GM18508 (cell line): ENCODE measurements at regions not wholly inside any gene's neighbourhood (a gene's known extent, or its start where the extent isn't known, plus 50 kb on each side); places are given as distances from the start of the nearest gene placed in this dataset.
A peak's percentile ranks its signal among the peaks of the same experiment; 100 is the strongest.
"Not testable (repeated sequence)": the region's sequence is repeated elsewhere in the genome, so short reads cannot be mapped to it uniquely, and the experiment has no call there.

Source experiments
- ATAC-seq: cut with Tn5 transposase; IDR thresholded peaks from one replicate; pipeline ENCODE4 v1.9.1; 2021; ENCODE audit warnings: moderate number of reproducible peaks; ENCODE audit not compliant: insufficient read depth, unreplicated experiment

DNA sequence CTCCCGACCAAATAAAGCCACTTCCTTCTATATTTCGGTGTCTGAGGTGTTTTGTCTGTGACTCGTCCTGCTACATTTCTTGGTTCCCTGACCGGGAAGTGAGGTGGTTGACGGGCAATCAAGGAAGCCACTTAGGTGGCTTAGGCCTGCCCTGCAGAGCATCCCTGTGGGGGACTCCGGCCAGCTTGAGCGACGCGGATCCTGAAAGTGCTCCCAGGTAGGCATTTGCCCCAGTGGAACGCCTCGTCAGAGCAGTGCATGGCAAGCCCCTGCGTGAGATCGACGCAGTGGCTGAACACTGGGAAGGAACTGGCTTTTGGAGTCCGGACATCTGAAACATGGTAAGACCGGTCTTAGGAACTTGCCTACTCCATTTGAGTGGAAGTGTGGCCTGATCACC, 157.2 kb upstream of the COX7C start:
- no peak for ATAC-seq

DNA sequence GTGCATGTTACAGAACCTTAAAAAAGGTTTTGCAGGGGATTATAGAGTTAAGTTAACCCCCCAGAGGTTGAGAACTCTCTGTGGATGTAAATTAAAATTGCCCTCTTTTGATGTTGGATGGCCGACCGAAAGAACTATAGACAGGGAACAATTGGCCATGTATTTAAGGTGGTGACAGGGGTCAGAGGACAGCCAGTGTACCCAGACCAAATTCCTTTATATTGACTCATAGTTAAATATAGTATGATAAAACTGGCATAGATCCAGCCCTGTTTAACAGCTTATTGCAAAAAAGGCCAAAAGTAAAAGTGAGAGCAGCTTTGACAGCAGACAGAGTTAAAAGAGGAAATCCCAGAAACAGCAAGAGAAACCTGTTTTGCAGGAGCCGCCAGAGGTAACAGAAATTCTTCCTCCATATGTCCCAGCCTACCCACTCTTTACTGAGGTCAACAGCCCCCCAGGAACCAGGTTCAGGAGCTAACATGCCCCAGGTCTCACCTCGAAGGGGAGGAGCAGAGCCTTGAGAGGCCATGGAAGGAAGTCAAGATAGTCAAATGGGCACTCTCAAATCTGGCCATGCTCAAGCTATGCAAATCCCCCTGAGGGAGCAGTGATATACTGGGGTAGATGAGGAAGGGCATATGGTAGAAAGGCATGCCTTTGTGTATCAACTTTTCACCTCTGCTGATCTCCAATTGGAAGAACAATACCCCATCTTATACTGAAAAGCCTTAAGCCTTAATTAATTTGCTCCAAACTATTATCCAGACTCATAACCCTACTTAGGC, 156.4 kb upstream of the COX7C start:
- no peak for ATAC-seq

DNA sequence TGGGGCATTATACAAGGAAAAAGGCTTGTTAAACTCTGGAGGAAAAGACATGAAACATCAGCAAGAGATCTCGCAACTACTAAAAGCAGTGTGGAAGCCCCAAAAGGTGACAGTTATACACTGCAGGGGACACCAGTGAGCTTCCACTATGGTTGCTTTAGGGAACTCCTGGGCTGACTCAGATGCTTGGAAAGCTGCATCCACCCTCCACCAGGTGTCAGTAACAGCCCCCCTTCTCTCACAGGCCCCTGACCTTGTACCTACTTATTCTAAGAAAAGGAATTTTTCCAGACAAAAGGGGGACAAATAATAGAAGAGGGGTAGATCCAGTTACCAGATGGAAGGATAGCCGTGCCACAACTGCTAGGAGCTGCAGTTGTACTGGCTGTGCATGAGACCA, 154.4 kb upstream of the COX7C start:
- no peak for ATAC-seq

DNA sequence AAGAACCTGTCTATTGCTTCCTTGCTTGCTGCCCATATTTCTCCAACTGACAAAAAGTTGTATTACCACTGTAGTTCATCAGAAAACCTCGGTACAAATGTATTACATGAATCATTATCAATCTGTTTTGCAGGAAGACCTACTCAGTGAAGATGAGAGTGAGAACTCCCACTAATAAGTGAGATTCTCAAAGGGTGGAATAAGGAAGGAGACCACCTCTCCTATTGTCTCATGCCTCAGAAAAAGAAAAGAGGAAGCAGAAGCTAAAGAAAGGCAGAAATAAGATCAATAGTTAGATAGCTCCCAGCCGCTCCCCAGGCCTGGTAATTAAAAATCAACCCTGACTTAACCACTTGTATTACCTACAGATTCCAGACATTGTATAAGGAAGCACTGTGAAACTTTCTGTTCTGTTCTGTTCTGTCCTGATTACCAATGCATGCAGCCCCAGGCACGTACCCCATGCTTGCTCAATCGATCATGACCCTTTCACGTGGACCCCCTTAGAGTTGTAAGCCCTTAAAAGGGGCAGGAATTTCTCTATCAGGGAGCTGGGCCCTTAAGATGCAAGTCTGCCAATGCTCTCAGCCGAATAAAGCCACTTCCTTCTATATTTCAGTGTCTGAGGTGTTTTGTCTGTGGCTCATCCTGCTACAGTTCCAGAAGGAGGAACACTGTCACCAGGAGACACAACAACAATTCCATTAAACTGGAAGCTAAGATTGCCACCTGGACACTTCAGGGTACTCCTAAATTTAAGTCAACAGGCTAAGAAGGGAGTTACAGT, 152.5 kb upstream of the COX7C start:
- no peak for ATAC-seq

DNA sequence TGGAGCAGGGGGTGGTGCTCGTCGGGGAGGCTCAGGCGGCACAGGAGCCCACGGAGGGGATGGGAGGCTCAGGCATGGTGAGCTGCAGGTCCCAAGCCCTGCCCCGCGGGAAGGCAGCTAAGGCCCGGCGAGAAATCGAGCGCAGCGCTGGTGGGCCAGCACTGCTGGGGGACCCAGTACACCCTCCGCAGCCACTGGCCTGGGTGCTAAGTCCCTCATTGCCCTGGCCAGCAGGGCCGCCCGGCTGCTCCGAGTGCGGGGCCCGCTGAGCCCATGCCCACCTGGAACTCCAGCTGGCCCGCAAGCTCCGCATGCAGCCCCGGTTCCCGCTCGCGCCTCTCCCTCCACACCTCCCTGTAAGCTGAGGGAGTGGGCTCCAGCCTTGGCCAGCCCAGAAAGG, 151.0 kb upstream of the COX7C start:
- not testable (repeated sequence) for ATAC-seq

DNA sequence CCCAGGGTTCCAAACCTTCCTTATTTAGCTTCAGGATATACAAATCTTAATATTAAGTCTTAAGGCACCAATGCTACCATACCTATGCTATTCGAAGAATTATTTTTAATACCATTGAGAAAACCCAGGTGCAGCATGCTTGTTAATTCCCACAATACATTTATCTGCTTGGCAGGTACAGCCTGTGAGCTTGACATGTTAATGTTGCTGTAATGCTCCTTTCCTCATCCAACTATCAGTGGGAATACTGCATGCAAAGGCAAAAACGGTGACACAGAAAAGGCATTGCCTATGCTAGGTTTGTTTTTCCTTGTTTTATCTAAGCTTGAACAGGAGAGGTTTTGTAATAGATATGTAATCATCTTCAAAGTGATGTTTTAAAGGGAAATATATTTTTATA, 135.7 kb upstream of the COX7C start:
- no peak for ATAC-seq

DNA sequence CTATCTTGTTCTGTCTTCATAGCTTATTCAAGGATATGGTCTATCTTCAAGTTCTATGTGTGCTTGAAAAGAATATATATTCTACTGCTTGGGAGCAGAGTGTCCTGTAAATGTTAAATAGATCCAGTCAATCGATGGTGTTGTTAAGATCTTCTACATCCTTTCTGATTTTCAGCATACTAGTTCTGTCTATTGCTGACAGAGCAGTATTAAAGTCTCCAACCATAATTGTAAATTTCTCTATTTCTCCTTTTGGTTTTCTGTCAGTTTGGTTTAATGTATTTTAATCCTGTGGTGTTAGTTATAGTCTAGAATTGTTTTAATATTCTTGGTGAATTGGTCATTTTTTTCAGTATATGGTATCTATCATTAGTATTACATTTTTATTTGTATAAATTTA, 124.0 kb upstream of the COX7C start:
- ATAC-seq = no peak

DNA sequence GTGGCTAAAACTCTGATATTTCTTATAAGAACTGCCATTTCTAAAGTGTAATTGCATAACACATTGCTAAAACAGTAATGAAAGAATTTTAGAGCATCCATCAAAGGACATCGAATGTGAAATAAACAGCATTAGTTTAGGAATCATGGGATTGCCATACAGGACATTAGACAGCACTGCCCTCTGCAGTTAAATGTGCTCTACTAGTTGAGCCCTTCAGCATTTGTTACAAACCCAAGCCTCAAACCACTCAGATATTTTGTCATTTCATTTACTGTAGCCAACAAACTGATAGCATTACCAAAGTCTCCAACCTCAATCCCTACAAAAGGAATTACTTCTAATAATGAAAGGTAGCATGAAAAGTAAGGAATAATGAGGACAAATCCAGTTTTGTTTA, 116.8 kb upstream of the COX7C start:
- no peak for ATAC-seq

DNA sequence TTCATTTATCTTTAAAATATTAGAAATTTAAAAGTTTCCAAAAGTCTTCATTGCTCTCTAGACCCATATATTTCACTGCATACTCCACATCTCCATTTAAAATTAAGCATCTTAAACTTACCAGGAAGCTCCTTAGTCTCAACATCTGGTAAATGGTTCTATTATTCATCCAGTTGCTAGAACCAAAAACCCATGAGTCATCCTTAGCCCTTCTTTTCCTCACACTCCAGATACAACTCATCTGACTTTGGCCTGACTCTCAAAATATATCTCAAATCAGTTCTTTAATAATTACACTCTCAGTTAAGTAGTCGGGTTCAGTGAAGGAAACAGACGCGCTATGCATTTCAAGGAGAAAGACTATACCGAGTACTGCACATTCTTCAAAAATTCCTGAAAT, 110.2 kb upstream of the COX7C start:
- no peak for ATAC-seq

DNA sequence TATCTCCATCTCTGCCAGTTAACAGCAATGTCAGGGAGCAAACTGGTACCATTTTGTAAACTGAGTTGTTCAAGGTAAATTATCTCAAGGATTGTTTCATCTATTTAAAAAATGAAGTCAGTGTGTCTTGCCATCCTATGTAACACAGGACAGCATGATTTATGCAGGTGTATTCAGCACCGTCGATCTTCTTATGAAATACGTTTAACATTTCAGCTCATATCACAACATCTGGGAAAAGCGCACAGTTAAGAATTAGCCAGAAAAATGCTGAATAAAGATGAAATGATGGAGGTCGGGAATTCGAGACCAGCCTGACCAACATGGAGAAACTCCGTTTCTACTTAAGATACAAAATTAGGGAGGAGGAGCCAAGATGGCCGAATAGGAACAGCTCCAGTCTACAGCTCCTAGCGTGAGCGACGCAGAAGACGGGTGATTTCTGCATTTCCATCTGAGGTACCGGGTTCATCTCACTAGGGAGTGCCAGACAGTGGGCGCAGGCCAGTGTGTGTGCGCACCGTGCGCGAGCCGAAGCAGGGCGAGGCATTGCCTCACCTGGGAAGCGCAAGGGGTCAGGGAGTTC, 107.3 kb upstream of the COX7C start:
- ATAC-seq = not testable (repeated sequence)

DNA sequence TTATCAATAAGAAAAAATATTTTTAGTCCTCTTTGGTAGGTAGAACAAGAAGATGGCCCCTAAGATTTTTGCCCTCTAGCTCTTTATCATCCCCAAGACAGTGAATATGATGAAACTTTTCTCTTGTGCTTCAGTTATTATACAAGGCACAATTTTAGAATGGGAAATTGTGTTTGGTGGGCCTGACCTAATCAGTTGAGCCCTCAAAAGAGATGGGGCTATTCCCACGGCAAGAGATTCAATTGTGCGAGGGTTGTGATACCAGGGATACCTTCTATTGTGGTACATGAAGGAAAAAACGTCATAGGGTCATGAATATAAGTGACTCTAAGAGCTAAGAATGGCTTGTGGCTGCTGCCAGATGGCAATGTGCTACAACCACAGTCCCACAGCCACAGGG, 94.0 kb upstream of the COX7C start:
- no peak for ATAC-seq

DNA sequence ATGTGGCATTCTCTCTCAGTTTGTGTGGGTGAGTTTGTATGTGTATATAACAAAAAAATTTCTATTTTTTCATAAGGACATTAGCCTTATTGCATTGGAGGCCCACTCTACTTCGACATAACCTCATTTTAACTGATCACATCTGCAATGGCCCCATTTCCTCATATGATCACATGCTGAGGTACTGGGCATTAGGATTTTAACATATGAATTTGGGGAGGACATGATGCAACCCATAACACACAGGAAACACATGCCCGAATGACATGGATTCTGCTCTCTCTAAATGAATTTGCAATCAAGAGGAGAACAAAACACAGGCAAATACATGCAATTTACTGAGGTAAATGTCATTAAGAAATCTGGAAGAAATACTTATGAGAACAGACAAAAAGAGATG, 92.1 kb upstream of the COX7C start:
- ATAC-seq = no peak

DNA sequence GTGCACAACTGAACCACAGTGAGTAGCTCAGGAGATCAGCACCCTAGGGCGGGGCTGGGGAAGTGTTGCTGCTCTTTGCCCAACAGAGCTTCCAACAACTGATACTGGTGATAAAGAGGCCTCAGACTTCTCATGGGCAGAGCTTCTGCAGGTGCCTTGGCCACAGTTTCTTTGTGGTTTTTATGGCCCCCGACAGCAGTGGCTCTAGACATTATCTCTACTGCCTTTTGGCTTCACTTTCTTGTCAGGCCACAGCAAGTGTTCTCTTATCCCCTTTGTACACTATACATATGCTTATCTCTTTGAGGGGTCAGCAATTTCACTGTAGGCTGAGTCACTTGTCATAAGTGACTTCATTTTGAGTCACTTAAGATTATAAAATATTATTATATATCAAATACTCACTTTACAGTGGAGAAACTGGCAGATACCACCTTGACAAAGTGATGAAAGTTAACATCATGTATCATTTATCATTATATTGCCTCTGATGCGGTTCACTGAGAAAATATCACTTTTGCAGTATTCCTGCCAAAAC, 90.9 kb upstream of the COX7C start:
- peak; percentile 59 for ATAC-seq

DNA sequence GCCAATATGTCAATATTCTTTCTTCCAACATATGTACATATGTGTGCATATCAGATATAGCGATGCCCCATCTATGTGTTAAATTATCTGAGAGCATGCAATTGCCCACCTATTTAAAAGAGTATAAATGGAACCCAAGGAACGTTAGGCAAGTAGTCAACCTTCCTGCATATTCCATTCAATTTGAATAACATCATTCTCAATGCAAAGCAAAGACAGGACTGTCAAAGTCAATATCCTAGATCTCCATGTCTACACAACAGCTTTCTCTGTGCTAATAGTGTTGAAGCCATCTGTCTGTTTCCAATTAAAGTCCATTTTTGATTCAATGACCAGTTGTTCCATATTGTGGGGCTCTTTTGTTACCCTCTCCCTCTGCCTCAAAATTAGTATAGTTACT, 85.3 kb upstream of the COX7C start:
- no peak for ATAC-seq

DNA sequence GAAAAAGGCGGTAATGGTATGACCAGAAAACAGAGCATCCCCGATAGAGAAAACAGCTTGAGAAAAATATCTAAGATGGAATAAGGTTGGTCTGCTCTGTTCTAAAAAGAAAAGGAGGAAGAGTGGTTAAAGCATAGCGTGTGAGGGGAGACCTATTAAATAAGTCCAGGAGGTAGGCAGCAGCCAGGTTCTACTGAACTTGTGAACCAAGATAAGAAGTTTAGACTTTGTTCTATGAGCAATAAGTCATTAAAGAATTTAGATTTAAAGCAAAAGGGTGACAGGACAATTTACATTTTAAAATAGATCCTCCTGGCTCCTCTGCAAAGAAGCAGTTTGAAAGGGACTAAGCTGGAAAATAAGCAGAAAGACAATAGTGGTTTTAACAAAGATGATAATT, 81.3 kb upstream of the COX7C start:
- no peak for ATAC-seq

DNA sequence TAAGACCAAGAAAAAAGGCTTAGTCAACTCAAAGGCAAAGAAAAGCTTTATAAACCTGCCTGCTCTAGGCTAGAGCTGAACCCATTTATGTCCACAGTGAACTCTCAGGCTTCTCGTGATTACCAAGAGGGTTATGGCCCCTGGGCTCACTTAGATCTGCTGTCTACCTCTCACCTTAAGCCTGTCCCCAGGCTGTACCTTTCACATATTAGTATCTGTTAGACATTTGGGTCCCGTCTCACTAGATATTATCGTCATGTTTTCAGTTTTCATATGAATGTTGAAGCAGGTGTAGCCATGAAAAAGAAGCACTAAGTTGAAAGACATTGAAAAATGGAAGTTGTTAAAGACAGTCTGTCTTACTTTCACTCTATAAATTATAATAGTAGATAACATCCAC, 75.2 kb upstream of the COX7C start:
- ATAC-seq = peak; percentile 75

DNA sequence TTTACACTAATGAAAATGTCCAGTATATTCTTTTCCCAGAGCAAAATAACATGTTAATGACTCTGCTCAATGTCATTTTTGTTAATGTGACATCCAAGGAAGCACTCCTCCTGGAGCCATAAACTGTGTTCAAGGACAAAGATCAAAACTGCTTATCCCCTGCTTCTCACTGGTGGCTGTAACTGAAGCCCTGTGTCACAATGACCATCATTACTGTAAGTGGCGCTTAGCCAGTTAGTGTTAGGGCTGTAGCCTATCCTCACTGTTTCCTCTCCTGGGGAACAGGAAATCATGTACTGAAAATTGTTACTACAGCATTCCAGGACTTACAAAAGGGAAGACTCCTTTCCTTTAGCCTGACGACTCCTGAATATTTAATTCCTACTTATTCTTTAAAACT, 71.7 kb upstream of the COX7C start:
- no peak for ATAC-seq

DNA sequence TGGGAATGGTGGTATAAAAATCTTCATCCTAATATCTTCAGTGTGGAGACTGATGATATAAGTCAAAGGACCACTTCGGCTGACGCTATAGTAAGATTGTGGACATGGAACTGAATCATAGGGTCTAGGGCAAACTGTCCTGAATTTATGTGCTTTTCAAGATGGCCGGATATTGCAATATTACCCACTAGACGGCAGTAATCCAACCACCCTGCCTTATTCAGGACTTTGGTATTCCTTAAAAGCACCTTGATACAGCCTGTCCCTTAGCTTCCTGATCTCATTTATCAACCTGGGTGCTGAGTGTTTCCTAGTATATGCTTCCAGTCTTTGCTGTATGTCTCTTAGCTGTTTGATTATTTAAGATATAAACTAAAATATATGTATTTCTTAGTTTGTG, 71.2 kb upstream of the COX7C start:
- ATAC-seq = no peak

DNA sequence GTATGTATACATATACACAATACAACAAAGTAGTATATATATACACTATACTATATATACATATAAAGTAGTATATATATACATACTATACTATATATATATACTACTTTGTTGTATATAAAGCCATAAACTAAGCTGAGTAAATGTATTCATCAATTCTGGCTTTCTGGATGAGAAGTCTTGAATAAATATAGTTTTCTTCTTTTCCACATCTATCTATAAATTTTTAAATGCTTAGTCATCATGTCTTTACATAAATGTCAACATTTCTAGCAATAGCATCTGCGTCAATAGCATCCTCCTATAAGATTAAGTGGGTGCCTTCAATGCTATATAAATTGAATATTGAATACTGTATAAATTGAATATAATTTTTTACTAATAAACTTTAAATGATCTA, 63.1 kb upstream of the COX7C start:
- no peak for ATAC-seq

DNA sequence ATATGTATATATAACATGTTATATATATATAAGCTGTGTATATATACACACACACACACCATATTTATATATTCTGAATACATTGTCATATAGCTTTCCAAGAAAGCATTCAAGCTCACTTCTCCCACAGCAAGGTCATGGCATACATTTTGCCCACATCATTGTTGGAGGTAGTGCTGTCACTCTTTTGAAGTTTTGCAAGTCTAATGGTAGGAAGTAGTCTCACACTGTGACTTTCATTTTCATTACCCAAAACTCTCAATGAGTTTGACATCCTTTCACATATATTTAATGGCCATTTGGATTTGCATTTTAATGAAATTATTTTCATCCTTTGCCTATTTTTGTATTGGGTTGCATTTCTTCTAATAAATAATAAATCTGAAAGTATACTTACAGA, 59.8 kb upstream of the COX7C start:
- no peak for ATAC-seq

DNA sequence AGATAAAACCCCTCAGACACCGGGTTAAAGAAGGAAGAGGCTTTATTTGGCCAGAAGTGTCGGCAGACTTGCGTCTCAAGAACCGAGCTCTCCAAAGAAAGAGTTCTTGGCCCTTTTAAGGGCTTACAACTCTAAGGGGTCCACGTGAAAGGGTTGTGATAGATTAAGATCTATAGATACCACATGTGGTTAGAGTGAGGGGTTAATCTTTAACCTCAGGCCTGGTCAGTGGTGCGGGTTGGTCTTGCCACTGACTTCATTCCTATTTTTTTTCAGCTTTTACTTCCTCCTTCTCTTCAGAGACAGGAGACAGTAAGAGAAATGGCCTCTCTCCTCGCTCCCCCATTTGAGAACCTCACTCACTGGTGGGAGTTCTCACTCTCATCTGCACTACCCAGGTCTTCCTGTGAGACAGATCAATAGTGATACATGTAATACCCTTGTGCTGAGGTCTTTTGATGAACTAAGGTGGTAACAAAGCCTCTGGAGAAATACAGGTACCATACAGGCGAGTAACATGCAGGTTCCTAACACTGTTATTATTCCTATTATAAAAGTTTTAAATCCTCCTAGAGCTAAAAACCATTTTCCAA, 52.4 kb upstream of the COX7C start:
- ATAC-seq = peak; percentile 81
